Mucosa of gallbladder (tissue), 1 donor: ENCODE measurements at regions not wholly inside any gene's neighbourhood (a gene's known extent, or its start where the extent isn't known, plus 50 kb on each side); places are given as distances from the start of the nearest gene placed in this dataset.
A peak's percentile ranks its signal among the peaks of the same experiment; 100 is the strongest.

Source experiments
- DNase-seq: peaks from one replicate; pipeline ENCODE4 v3.0.0-alpha.2; 2020; ENCODE audit warnings: low spot score
- donor health status: DM: no; HTN: no; CAD: no.

- DNase-seq: no peak
Observed at GRCh38 chr9:75541734-75542133, 348.7 kb upstream of the PCSK5 start.

- DNase-seq: no peak
Observed at GRCh38 chr9:75544815-75545214, 345.7 kb upstream of the PCSK5 start.

- no peak for DNase-seq
Observed at GRCh38 chr9:75545287-75545686, 345.2 kb upstream of the PCSK5 start.

GRCh38 chr9:75548871-75549270 lies 341.6 kb upstream of the PCSK5 start:
- DNase-seq: no peak

GRCh38 chr9:75551861-75552260 lies 338.6 kb upstream of the PCSK5 start:
- DNase-seq: no peak

GRCh38 chr9:75552941-75553340 lies 337.5 kb upstream of the PCSK5 start:
- no peak for DNase-seq

- peak; percentile 32 for DNase-seq
Observed at GRCh38 chr9:75566813-75567212, 323.7 kb upstream of the PCSK5 start.

- no peak for DNase-seq
Observed at GRCh38 chr9:75570538-75570937, 319.9 kb upstream of the PCSK5 start.

- DNase-seq: no peak
Observed at GRCh38 chr9:75574569-75574968, 315.9 kb upstream of the PCSK5 start.

GRCh38 chr9:75582870-75583269 lies 307.6 kb upstream of the PCSK5 start:
- DNase-seq: no peak

GRCh38 chr9:75588808-75589207 lies 301.7 kb upstream of the PCSK5 start:
- no peak for DNase-seq

GRCh38 chr9:75589497-75589896 lies 301.0 kb upstream of the PCSK5 start:
- no peak for DNase-seq

- DNase-seq: no peak
Observed at GRCh38 chr9:75591972-75592371, 298.5 kb upstream of the PCSK5 start.

- no peak for DNase-seq
Observed at GRCh38 chr9:75592586-75592985, 297.9 kb upstream of the PCSK5 start.

- no peak for DNase-seq
Observed at GRCh38 chr9:75593920-75594319, 296.6 kb upstream of the PCSK5 start.

GRCh38 chr9:75599126-75599525 lies 291.3 kb upstream of the PCSK5 start:
- no peak for DNase-seq

- DNase-seq: no peak
Observed at GRCh38 chr9:75601280-75601679, 289.2 kb upstream of the PCSK5 start.

- DNase-seq: no peak
Observed at GRCh38 chr9:75602060-75602459, 288.4 kb upstream of the PCSK5 start.

- no peak for DNase-seq
Observed at GRCh38 chr9:75604661-75605060, 285.8 kb upstream of the PCSK5 start.

- DNase-seq: no peak
Observed at GRCh38 chr9:75607521-75607920, 283.0 kb upstream of the PCSK5 start.

- no peak for DNase-seq
Observed at GRCh38 chr9:75609401-75609800, 281.1 kb upstream of the PCSK5 start.

- no peak for DNase-seq
Observed at GRCh38 chr9:75610246-75610645, 280.2 kb upstream of the PCSK5 start.

- DNase-seq: no peak
Observed at GRCh38 chr9:75612205-75612604, 278.3 kb upstream of the PCSK5 start.

- DNase-seq: no peak
Observed at GRCh38 chr9:75612754-75613153, 277.7 kb upstream of the PCSK5 start.

GRCh38 chr9:75615284-75615683 lies 275.2 kb upstream of the PCSK5 start:
- no peak for DNase-seq
